Epithelial cell of proximal tubule (primary cell): ENCODE measurements at regions not wholly inside any gene's neighbourhood (a gene's known extent, or its start where the extent isn't known, plus 50 kb on each side); places are given as distances from the start of the nearest gene placed in this dataset.

Experiments
- DNase-seq: peaks from one replicate; pipeline ENCODE4 v3.0.0-alpha.2; 2011; ENCODE audit warnings: low read depth
- H3K4me3 ChIP-seq: 2 replicates; pipeline ENCODE4 v1.5.1; 2011; ENCODE audit warnings: low read depth, mild to moderate bottlenecking, low read length
- TF ChIP-seq, protein P1 (sequence below): conservative IDR thresholded peaks from 2 replicates; pipeline ENCODE4 v1.5.1; 2012; ENCODE audit warnings: low read depth, mild to moderate bottlenecking, low read length

DNA sequence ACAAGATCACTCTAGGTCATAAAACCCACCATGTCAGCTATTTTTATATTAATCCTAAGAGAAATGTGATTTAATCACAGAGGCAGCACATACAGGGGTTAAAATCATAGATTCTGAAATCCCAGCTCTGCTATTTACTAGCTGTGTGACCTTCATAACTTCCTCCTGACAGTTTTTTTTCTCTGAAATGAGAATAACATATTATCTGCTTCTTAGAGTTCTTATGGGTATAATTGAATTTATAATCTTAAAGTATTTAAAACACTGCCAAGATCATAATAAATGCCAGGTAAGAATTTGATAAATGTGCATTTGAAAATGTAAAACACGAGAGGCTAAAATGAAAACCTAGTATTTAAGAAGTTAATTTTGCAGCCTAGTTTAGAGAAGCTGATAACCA, 722.9 kb downstream of the SLITRK6 start:
- TF ChIP-seq, protein P1, sequence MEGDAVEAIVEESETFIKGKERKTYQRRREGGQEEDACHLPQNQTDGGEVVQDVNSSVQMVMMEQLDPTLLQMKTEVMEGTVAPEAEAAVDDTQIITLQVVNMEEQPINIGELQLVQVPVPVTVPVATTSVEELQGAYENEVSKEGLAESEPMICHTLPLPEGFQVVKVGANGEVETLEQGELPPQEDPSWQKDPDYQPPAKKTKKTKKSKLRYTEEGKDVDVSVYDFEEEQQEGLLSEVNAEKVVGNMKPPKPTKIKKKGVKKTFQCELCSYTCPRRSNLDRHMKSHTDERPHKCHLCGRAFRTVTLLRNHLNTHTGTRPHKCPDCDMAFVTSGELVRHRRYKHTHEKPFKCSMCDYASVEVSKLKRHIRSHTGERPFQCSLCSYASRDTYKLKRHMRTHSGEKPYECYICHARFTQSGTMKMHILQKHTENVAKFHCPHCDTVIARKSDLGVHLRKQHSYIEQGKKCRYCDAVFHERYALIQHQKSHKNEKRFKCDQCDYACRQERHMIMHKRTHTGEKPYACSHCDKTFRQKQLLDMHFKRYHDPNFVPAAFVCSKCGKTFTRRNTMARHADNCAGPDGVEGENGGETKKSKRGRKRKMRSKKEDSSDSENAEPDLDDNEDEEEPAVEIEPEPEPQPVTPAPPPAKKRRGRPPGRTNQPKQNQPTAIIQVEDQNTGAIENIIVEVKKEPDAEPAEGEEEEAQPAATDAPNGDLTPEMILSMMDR: no peak
- DNase-seq: no peak

DNA sequence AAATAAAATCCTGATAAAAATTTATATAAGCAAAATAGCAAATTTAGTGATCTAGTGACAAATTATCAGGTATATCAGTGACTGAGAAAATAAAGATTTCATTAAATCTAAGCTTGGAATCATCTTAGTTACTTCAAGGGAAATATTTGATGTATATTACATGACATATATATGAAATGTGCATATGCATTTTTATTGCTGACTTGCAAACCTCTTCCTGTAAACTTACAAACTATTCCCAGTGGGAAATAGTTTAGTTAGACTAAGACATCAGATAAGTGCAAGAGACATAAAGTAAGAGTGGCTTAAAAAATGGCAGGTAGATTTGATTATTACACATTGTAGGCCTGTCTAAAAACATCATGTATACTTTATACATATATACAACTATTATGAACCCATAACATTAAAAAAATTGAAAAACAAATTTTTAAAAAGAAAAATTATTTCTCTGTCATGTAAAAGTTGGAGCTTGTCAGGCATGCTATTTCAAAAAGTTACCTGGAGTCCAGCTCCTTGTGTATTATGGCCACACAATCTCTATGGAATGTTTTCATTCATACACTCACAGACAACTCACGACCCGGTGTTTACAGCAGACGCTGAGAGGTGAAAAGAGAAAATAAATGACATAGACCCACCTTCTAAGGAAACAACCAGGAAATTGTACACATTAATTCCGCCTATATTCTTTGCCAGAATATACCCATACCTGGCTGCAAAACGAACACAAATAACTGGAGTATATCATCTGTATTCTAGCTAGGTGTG, 724.5 kb downstream of the SLITRK6 start:
- DNase-seq: no peak
- no peak overlapping the region for H3K4me3 ChIP-seq
- TF ChIP-seq, protein P1: no peak

More for the DNA sequence above, 722.9 kb downstream of the SLITRK6 start:
- no peak overlapping the region for H3K4me3 ChIP-seq

DNA sequence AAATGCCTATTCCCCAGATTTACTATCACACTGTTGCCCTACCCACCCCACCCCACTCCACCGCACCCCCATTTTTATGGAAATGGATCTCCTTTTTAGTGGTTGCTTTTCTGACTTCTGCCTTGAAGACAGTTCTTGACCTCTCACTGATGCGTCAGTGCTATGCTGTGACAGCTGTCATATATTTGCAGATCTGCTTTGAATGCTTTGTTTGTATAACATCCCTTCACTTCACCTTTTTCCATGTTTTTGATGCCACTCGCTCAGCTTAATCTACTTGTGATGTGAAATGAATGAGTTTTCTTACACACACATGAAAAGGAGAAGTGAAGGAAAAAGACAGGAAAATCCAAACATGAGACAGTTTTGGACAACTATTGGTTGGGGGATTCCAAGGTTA, 731.0 kb downstream of the SLITRK6 start:
- H3K4me3 ChIP-seq: no peak overlapping the region
- DNase-seq: no peak
- TF ChIP-seq, protein P1: no peak

DNA sequence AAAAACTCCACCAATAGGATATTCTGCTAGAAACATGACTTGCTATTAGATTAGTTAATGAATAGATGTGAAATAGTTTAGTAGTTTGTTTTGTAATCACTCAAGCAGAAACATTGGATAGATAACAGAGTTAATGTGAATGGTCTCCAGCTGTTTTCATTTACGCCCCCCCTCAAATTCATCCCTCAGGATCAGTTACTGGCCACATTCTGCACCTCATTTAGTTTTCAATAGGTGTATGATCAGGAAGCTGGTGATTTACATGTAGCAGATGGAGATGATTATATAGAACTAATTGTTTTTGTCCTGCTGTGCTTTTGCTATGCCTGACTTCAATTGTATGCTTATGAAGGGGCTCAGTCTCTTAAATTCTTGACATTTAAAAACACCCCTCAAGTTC, 759.0 kb downstream of the SLITRK6 start:
- H3K4me3 ChIP-seq: no peak overlapping the region
- DNase-seq: no peak
- TF ChIP-seq, protein P1: no peak

DNA sequence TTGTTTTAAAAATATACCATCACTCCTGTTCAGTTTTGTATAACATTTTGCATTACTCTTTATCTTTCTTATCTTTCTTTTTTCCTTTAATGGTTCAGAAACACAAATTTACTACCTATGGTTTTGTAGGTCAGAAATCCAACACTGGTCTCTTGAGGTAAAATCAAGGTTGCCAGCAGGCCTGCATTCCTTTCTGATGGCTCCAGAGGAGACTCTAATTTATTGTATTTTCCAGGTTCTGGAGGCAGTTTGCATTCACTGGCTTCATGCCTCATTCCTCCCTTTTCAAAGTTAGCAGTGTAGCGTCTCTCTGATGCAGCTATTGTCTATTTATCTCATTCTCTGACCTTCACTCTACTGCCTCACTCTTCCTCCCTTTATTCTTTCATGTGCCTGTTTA, 767.4 kb downstream of the SLITRK6 start:
- TF ChIP-seq, protein P1: no peak
- no peak overlapping the region for H3K4me3 ChIP-seq
- no peak for DNase-seq

DNA sequence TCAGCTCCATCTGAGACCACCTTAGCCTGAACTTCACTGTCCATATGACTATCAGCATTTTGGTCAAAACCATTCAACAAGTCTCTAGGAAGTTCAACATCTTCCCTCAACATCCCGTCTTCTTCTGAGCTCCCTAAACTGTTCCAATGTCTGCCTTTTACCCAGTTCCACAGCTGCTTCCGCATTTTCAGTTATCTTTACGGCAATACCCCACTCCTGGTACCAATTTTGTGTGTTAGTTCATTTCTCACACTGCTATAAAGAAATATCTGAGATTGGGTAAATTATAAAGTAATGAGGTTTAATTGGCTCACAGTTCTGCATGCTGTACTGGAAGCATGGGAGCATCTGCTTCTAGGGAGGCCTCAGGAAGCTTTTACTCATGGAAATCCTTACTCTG, 771.2 kb downstream of the SLITRK6 start:
- no peak for DNase-seq
- no peak overlapping the region for H3K4me3 ChIP-seq
- TF ChIP-seq, protein P1: no peak

DNA sequence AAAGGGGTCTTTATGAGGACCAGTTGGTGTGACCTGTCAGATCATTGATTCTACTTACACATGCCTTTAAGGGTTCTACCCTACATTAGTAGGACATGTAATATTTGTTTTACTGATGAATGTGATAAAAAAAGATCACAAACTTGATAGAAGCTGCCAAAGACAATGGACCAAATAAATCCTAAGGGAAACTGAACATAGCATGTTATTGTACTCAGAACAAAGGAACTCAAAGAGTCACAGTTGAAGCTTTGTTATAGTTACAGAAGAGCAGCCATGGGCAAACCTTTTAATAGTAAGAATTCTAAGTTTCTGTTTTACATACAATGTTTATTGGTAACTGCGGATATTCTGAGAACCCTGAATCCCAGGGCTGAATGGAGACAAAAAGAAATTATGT, 780.1 kb downstream of the SLITRK6 start:
- TF ChIP-seq, protein P1: no peak
- H3K4me3 ChIP-seq: no peak overlapping the region
- DNase-seq: no peak
